HL-60 (cell line): ENCODE measurements at regions not wholly inside any gene's neighbourhood (a gene's known extent, or its start where the extent isn't known, plus 50 kb on each side); places are given as distances from the start of the nearest gene placed in this dataset.

Experiments used
- DNase-seq, 2 experiments: peaks; one replicate each; pipeline ENCODE4 v3.0.0-alpha.2; 2010 to 2020; ENCODE audit warnings: low read depth in 1 of 2, low spot score in 1 of 2
- H3K27ac ChIP-seq: fragments of 250-450 bp; sonication (Bioruptor Pico); replicated peaks from 2 replicates; pipeline ENCODE4 v1.5.1; 2020; ENCODE audit warnings: mild to moderate bottlenecking, moderate library complexity
- H3K27me3 ChIP-seq: fragments of 250-450 bp; sonication (Bioruptor Pico); 2 replicates; pipeline ENCODE4 v1.5.1; 2021; ENCODE audit warnings: mild to moderate bottlenecking, moderate library complexity; ENCODE audit not compliant: insufficient read depth, poor library complexity, severe bottlenecking
- H3K4me3 ChIP-seq: replicated peaks from 2 replicates; pipeline ENCODE4 v1.5.1; 2011; ENCODE audit warnings: mild to moderate bottlenecking, control low read depth, low read length; ENCODE audit not compliant: insufficient read depth
- CTCF ChIP-seq: IDR thresholded peaks from one replicate; pipeline ENCODE4 v1.5.1; 2011; ENCODE audit warnings: low read length, control low read depth, inconsistent platforms; ENCODE audit not compliant: insufficient read depth
- GABPA ChIP-seq: IDR thresholded peaks from 2 replicates; pipeline ENCODE4 v1.6.1; 2012; ENCODE audit warnings: low read depth
- POLR2AphosphoS5 ChIP-seq: IDR thresholded peaks from 2 replicates; pipeline ENCODE4 v1.6.1; 2012; ENCODE audit warnings: low read depth
- REST ChIP-seq: IDR thresholded peaks from 2 replicates; pipeline ENCODE4 v1.6.1; 2012; ENCODE audit warnings: low read depth; ENCODE audit not compliant: insufficient replicate concordance
- SPI1 ChIP-seq: IDR thresholded peaks from 2 replicates; pipeline ENCODE4 v1.6.1; 2012; ENCODE audit warnings: low read depth, mild to moderate bottlenecking, borderline replicate concordance

DNA sequence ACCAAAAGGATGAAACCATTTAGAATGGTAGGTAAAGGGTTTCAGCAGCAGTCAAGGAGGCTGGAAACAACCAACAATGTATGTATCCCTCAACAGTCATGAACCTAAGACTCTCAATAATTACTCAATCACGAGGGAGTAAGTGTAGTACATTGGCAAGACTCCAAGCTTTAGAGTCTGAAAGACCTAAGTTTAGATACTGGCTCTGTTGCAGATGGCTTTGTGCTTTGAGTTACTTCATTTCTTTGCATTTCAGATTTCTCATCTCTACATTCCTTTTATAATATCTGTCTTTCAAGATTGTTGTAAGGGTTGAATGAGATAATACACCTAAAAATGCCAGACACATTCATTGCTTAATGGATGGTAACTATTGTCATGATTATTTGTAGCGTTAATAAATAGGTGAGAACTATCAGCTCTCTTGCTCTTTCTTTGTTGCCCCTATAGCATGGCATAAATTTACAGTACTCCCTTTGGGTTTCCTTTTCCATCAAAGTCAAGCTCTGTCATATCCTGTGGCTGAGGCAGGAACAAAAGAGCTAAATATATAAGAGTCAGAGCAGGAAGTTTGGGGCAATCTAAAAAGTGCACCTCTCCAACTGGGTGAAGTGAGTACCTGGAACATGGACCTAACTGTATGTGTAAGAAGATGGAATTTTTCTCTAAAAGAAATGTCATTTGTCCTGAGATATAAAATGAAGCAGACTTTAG, 228.2 kb upstream of the ZC3H12C start:
- Histone ChIP-seq H3K4me3 (no peak overlapping the region), H3K27ac (no peak overlapping the region), H3K27me3 (no peaks in the 10 kb centered on the region)
- no peak for TF ChIP-seq GABPA
- no peak for TF ChIP-seq POLR2AphosphoS5
- no peak for TF ChIP-seq SPI1
- TF ChIP-seq CTCF: no peak
- no peak for TF ChIP-seq REST
- no peak for DNase-seq

DNA sequence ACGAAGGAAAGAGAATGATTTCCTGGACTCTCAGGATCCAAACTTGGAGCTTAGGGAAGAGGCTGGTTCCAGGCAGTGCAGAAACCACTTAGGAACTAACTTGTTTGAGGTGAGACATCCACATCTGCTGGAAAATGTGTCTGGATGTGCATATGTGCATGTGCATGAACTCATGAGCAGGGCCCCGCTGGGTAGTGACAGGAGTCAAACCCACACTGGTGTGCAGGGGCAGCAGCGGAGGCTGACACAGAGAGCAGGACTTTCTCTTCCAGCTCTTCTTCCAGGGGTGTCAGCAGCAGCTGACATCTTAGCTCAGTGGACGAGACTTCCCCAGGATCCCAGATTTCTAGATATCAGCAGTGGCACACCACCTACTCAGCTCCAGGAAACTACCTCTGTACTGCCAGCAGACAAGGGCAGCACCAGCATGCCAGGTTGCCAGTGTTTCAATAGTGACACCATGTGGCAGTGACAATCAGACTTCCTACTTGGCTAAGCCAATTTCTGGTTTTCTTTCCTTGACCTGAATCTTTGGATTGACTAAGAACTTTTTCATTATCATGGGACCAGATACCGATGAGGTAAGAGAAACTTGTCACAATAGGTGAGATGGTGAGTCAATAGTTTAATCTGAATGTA, 227.5 kb upstream of the ZC3H12C start:
- TF ChIP-seq CTCF: no peak
- no peak for TF ChIP-seq POLR2AphosphoS5
- no peak for TF ChIP-seq GABPA
- TF ChIP-seq SPI1: no peak
- TF ChIP-seq REST: no peak
- no peak for DNase-seq
- Histone ChIP-seq H3K4me3 (no peak overlapping the region), H3K27ac (no peak overlapping the region), H3K27me3 (no peaks in the 10 kb centered on the region)

DNA sequence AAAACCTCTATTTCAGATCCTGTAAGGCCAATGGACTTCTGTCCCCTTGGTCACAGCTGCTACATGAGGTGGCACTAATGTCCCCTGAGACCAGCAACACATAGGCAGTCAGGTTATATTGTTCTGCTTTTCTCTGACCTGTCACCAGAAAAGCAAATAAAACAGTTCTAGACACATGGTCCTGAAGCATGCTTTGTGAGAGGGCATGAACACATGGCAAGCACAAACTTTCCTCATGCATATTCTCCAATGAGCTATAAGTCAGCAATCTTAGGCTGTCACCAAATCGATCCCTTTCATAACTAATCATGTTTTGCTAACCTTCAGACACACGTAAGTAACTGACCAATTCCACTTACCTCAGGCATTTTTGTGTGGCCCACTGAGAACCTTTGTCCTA, 225.4 kb upstream of the ZC3H12C start:
- H3K4me3 ChIP-seq: no peak overlapping the region
- no peak for DNase-seq
- no peak overlapping the region for H3K27ac ChIP-seq
- H3K27me3 ChIP-seq: no peaks in the 10 kb centered on the region
- no peak for TF ChIP-seq POLR2AphosphoS5
- TF ChIP-seq REST: no peak
- TF ChIP-seq SPI1: no peak
- no peak for TF ChIP-seq GABPA
- no peak for TF ChIP-seq CTCF
